ENCODE measurements at regions not wholly inside any gene's neighbourhood (a gene's known extent, or its start where the extent isn't known, plus 50 kb on each side); places are given as distances from the start of the nearest gene placed in this dataset.

- no peak for DNase-seq (ENCODE audit: low read depth, low spot score)
- Histone ChIP-seq H2AFZ (ENCODE audit: control insufficient read depth, low read length) (no peak overlapping the region), H3K4me1 (ENCODE audit: control insufficient read depth, extremely low read depth, insufficient read depth, low read length) (no peaks in the 10 kb centered on the region), H3K4me2 (ENCODE audit: control insufficient read depth, extremely low read depth, insufficient read depth, low read depth, low read length) (no peak overlapping the region), H4K20me1 (ENCODE audit: control insufficient read depth, extremely low read depth, insufficient read depth, low read length) (no peaks in the 10 kb centered on the region), H3K4me3 (ENCODE audit: control insufficient read depth in 2 of 3, extremely low read depth in 1 of 3, insufficient read depth in 2 of 3, low read depth in 1 of 3, low read length in 3 of 3) (no peak overlapping the region), H3K36me3 (ENCODE audit: control insufficient read depth in 2 of 2, extremely low read depth in 1 of 2, insufficient read depth in 2 of 2, low read length in 2 of 2) (no peaks in the 10 kb centered on the region), H3K79me2 (ENCODE audit: control insufficient read depth, insufficient read depth, low read length) (no peaks in the 10 kb centered on the region), H3K9me1 (ENCODE audit: control insufficient read depth, extremely low read depth, insufficient read depth, low read length) (no peaks in the 10 kb centered on the region), H3K27ac (ENCODE audit: control insufficient read depth, insufficient read depth, low read length) (no peak overlapping the region), H3K27me3 (ENCODE audit: control insufficient read depth, extremely low read depth, insufficient read depth, low read length) (no peaks in the 10 kb centered on the region), H3K9ac (ENCODE audit: control insufficient read depth, extremely low read depth, insufficient read depth, low read length) (no peak overlapping the region), H3K9me3 (ENCODE audit: control insufficient read depth, low read depth, low read length) (no peaks in the 10 kb centered on the region)
- dilution Hi-C loops (cut with MboI; ENCODE audit: extremely low pct_ligation_motif_present, low sequenced_read_pairs), result no loop called here
- TF ChIP-seq, protein P1, sequence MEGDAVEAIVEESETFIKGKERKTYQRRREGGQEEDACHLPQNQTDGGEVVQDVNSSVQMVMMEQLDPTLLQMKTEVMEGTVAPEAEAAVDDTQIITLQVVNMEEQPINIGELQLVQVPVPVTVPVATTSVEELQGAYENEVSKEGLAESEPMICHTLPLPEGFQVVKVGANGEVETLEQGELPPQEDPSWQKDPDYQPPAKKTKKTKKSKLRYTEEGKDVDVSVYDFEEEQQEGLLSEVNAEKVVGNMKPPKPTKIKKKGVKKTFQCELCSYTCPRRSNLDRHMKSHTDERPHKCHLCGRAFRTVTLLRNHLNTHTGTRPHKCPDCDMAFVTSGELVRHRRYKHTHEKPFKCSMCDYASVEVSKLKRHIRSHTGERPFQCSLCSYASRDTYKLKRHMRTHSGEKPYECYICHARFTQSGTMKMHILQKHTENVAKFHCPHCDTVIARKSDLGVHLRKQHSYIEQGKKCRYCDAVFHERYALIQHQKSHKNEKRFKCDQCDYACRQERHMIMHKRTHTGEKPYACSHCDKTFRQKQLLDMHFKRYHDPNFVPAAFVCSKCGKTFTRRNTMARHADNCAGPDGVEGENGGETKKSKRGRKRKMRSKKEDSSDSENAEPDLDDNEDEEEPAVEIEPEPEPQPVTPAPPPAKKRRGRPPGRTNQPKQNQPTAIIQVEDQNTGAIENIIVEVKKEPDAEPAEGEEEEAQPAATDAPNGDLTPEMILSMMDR (optimal IDR thresholded peaks at IDR 0.05 in 1 of 3, IDR thresholded peaks at IDR 0.05 in 1 of 3, conservative IDR thresholded peaks at IDR 0.05 in 1 of 3; ENCODE audit: extremely low read depth in 1 of 3, insufficient read depth in 2 of 3, low read length in 3 of 3), result no peak
- TF ChIP-seq EZH2 (IDR thresholded peaks at IDR 0.05; ENCODE audit: low read length), result no peak
- no peak for FAIRE-seq
Observed at GRCh38 chr2:116329280-116329679, 1485.2 kb upstream of the DDX18 start.

- no peak for TF ChIP-seq EZH2 (IDR thresholded peaks at IDR 0.05; ENCODE audit: low read length)
- TF ChIP-seq, protein P1 (optimal IDR thresholded peaks at IDR 0.05 in 1 of 3, IDR thresholded peaks at IDR 0.05 in 1 of 3, conservative IDR thresholded peaks at IDR 0.05 in 1 of 3; ENCODE audit: extremely low read depth in 1 of 3, insufficient read depth in 2 of 3, low read length in 3 of 3), result no peak
- Histone ChIP-seq H3K4me3 (ENCODE audit: control insufficient read depth in 2 of 3, extremely low read depth in 1 of 3, insufficient read depth in 2 of 3, low read depth in 1 of 3, low read length in 3 of 3) (no peak overlapping the region), H3K27me3 (ENCODE audit: control insufficient read depth, extremely low read depth, insufficient read depth, low read length) (no peaks in the 10 kb centered on the region), H3K9me3 (ENCODE audit: control insufficient read depth, low read depth, low read length) (no peaks in the 10 kb centered on the region), H3K9me1 (ENCODE audit: control insufficient read depth, extremely low read depth, insufficient read depth, low read length) (no peaks in the 10 kb centered on the region), H3K9ac (ENCODE audit: control insufficient read depth, extremely low read depth, insufficient read depth, low read length) (no peak overlapping the region), H3K36me3 (ENCODE audit: control insufficient read depth in 2 of 2, extremely low read depth in 1 of 2, insufficient read depth in 2 of 2, low read length in 2 of 2) (no peaks in the 10 kb centered on the region), H2AFZ (ENCODE audit: control insufficient read depth, low read length) (no peak overlapping the region), H4K20me1 (ENCODE audit: control insufficient read depth, extremely low read depth, insufficient read depth, low read length) (no peaks in the 10 kb centered on the region), H3K27ac (ENCODE audit: control insufficient read depth, insufficient read depth, low read length) (no peak overlapping the region), H3K4me2 (ENCODE audit: control insufficient read depth, extremely low read depth, insufficient read depth, low read depth, low read length) (no peak overlapping the region), H3K4me1 (ENCODE audit: control insufficient read depth, extremely low read depth, insufficient read depth, low read length) (no peaks in the 10 kb centered on the region), H3K79me2 (ENCODE audit: control insufficient read depth, insufficient read depth, low read length) (no peaks in the 10 kb centered on the region)
- dilution Hi-C loops (cut with MboI; ENCODE audit: extremely low pct_ligation_motif_present, low sequenced_read_pairs), result no loop called here
- FAIRE-seq, result no peak
- no peak for DNase-seq (ENCODE audit: low read depth, low spot score)
Observed at GRCh38 chr2:116340690-116341089, 1473.8 kb upstream of the DDX18 start.
